NCI-H2196 treated with DMSO at 0.1 percent for 48 hours (cell line): ENCODE measurements at regions not wholly inside any gene's neighbourhood (a gene's known extent, or its start where the extent isn't known, plus 50 kb on each side); places are given as distances from the start of the nearest gene placed in this dataset.

Source experiments
- DNase-seq: peaks from one replicate; lab custom pipeline; 2025; ENCODE audit not compliant: unreplicated experiment; lab: John Stamatoyannopoulos, UW

GRCh38 chr15:87369269-87369668, 887.3 kb downstream of the NTRK3 start:
- DNase-seq = no peak

DNA sequence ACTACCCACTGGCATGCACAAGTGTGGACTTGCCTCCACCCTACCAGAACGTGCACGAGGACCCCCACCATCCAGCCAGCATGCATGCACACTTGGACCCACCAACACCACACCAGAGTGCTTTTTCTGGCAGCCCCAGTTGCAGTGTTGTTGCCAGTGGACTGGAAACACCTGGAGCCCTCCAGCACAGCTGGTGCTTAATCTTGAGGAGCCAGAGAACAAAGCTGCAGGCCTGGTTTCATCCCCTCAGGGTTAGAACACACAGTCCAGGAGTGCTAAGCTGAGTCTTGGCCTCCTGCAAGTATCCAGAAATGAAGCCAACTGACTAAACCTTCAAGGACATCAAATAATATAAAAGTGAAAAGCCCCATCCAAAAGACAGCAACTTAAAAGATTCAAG, 888.0 kb downstream of the NTRK3 start:
- no peak for DNase-seq

DNA sequence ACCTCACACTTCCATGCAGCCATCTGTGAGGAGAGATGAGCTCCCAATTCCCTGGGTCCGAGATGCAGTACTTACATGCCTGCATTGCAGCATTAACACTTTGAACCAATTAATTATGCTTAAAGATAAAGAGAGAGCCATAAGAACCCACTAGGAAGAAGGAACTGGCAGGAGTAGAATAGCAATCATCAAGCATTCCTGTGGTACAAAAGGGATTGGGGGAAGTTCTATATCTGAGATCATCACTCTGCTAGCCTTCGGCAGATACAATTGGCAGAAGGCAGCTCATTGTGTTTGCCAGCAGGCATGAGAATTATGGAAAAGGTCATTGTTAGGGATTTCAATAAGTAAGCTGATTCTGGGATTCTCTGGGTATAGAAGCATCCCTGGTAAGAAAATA, 891.4 kb downstream of the NTRK3 start:
- DNase-seq = no peak

DNA sequence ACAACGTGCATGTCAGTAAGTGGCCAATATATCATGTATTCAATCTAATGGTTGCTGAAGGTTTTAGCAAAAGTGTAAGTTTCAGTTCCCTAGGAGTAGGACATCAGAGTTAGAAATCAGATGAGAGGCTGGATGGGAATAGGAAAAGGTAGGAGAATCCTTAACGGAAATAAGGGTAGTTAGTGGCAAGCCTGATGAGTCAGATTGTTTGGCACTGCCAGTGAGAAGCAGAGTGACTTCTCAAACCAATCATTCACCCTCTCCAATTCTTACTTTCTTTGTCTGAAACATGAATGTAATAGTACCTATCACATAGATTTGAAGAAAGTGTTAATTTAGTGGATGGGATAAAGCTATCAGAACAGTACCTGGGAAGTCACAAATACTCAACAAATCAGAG, 894.0 kb downstream of the NTRK3 start:
- no peak for DNase-seq

DNA sequence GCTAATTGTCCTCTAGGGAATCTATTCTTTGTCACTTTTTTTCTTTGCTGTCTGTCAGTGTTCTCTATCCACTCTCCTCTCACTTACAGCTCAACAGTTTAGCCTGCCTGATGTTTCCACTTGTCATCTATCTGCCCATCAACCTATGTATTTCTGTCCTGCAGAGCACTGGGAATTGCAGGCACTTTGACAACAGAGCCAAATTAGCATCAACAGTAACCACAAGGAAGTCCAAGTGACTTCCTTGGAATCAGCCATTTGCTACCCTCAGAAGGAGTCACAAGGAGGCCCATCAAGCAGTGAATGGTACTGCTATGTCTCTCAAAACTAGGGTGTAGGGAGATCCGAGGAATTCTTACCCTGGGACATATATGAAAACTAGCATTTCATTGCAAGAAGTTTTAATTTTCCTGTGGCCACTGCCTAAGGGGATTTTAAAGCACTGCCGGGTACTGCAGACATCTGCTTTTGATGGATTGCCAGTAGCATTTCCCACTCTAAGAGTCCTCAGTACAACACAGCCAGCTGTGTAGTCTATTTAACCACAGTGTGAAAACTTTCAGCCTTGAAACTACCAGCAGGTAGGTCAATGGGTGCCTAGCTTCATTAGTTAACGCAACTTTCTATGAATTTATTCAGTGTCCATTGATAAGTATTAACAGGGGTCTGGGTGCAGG, 898.8 kb downstream of the NTRK3 start:
- no peak for DNase-seq

DNA sequence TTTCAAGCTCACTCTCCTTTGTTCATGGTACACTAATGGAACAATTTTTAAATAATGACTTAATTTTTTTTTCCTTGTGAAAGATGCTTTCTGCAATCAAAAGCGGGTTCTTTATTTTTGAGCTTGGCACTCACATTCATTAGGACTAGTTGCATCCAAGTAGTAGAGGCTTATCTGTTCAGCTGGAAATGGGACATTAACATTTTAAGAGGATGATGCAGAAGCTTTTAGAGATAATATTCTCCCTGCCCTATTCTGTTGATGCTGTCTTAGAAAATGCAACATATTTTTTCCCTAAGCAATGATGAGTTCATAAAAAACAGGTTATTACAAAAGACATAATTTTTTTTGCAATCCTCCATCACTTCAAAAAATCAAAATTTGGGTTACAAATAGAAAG, 900.6 kb downstream of the NTRK3 start:
- DNase-seq = no peak

GRCh38 chr15:87354661-87355410, 901.7 kb downstream of the NTRK3 start:
- DNase-seq = no peak

GRCh38 chr15:87349181-87349580, 907.4 kb downstream of the NTRK3 start:
- no peak for DNase-seq

GRCh38 chr15:87348746-87349145, 907.8 kb downstream of the NTRK3 start:
- DNase-seq = no peak

- no peak for DNase-seq
Observed at GRCh38 chr15:87347806-87348515, 908.6 kb downstream of the NTRK3 start.

DNA sequence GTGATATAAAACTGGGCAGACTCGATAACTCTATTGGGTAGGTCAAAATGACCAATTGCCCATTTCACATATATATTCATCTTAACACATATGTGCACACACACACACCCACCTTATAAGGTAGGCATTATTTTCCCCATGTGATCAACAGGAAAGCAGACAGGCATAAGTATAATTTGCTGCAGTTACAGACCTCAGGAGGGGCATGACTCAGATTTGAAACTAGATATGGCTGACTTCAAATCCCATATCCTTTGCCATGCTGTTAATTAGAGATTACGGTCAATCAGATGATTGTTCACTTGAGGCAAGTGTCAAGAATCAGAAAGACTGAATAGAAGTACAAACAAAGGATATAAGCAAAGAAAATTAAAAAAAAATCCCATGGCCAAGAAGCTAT, 910.6 kb downstream of the NTRK3 start:
- DNase-seq = no peak

DNA sequence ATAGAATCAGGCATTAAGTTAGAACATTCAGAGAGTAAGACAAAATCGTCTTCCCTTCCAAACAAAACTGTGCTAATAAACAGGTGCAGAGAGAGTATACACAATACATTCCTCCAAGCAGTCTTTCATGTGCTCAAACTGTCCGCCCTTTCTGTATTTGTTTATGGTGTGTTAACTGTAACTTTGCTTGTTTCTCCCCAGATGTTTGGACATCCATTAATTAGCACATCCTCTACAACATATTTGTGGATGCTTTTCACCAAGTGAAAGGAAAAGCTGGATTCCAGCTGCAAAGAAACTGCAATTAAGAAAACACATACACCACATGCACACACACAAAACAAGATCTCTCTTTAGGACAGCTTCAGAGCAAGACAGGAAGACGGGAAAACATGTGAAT, 912.6 kb downstream of the NTRK3 start:
- no peak for DNase-seq

DNA sequence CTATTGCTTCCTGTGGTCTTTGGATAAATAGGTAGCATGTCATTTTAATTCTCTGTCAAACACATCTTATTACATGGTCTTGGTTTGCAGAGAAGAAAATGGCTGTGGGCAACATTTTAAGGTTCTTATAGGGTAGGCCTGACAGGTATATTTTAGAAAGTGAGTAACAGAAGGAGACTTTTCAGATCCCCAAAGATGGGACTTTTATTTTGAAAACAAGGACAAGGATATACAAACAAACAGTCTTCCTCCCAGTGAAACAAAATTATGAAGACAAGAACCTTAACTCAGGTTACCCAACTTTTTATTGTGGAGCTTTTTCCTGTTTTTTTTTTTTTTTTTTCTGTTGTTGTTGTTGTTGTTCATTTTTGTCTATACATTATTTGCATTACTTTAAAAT, 916.2 kb downstream of the NTRK3 start:
- DNase-seq = no peak

DNA sequence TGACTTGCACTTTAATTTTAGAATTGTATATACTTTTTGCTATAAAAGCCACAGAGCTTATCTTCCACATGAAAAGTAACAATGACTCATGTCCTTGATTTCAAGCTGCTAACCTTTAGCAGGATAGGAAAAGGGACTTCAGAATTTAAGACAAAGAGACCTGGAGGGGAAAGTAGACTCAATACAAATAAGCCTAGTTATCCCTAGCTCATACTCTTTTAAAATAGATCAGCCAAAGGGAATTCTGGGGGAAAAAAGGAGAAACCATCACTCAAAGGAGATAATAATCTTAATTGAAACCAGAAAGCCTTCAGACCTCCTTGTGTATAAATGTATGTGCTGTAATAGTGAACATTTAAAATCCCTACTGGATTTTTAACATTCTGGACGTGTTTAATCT, 930.3 kb downstream of the NTRK3 start:
- no peak for DNase-seq

DNA sequence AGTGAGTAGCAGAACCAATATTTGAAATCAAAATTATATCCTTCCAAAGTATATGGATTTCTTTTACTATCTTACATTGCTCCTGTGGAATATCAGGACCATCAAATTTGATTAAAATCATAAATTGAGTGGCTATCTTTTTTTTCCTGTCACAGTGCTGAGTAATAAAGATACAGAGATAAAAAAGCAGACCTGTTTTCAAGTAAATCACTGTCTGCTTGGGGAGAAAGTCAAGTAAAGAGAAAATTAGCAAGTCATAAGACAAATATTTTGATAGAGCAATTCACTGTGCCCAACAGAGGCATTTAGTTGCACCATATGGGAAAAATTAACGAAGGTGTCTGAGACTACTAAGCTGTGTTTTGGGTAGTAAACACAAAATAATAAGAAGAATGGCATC, 933.7 kb downstream of the NTRK3 start:
- DNase-seq = no peak

GRCh38 chr15:87322265-87322664, 934.3 kb downstream of the NTRK3 start:
- no peak for DNase-seq

DNA sequence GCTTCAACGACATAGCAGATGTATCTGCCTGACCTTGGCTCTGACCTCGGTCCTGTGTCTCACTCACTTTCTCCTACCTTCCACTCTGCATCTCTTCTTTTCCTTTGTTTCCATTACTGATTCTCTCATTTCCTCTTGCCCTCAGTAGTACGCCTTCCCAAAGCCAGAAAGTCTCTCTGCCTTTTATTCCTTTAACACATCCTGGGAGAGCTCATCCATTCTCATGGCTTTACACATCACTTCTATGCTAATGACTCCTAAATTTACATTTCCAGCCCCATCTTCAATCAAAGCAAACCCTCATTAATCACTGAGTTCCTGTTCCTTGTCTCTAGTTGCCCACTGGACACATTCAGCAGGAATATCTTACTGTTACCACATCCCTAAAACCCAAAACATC, 938.6 kb downstream of the NTRK3 start:
- no peak for DNase-seq

GRCh38 chr15:87312221-87312620, 944.3 kb downstream of the NTRK3 start:
- DNase-seq = no peak

DNA sequence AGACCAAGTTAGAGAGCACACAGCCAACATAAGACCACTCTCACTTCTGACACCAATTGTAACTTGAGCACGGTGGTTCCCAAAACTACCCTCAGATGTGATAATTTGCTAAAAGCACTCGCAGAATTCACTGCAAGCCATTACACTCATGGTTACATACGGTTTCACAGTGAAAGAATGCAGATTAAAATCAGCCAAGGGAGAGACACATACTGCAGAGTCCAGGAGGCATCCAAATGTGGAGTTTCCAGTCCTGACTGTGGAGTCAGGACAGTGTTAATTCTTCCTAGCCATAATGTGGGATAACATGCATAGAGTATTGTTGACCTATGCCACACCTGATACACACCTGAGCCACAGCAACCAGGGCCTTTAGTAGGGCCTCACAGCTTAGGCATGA, 956.4 kb downstream of the NTRK3 start:
- DNase-seq = no peak

DNA sequence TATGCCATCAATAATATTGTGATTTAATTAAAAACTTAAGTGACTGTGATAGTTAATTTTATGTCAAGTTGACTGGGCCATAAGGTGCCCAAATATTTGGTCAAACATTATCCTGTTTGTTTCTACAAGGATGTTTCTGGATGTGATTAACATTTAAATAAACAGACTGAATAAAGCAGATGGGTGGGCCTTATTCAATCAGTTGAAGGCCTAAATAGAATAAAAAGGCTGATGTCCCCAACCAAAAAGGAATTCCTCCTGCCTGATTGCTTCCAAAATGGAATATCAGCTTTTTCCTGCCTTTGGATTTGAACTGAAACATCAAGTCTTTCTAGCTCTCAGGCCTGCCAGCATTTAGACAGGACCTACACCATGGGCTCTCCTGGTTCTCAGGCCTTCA, 961.7 kb downstream of the NTRK3 start:
- no peak for DNase-seq

DNA sequence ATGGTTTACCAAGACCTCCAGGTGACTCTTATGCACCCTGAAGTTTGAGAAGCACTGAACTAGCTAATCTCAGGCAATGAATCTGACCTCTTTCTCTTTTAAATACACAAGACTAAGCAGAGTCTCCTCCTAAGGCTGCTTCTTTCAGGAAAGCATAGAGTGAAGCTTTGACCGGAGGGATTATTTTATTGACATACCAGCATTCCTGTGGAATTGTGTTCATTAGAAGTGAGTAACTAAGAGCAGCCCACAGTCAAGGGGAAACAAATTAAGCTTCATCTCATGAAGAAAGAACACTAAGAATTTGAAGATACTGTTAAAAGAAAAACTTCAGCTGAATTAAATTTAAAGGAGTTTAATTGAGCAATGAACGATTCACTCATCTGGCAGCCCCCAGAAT, 963.5 kb downstream of the NTRK3 start:
- DNase-seq = no peak

DNA sequence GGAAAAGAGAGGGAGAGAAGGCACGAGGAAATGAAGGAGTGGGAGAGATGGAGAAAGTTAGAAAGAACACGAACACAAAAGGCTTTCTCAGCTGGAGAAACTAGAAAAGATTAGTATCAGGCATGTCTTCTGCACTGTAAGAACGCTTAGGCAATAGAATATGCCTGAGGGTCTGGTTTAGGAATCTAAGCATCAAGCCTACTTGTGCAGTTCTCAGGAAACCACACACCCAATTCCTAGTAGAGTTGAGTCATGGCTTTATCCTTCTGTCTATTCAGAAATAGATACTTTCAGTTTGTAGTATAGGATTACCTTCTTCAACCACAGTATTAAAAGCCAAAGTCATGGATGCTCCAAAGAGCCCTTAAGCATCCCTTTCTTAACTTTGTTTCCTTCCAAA, 969.4 kb downstream of the NTRK3 start:
- DNase-seq = no peak
